Esophagus (tissue), 2 donors: ENCODE measurements at regions not wholly inside any gene's neighbourhood (a gene's known extent, or its start where the extent isn't known, plus 50 kb on each side); places are given as distances from the start of the nearest gene placed in this dataset.

ENCODE experiments used
- H3K27ac ChIP-seq, 2 donors: one replicate each; pipeline ENCODE4 v1.5.1; 2013; ENCODE audit warnings: low read depth in 2 of 2, mild to moderate bottlenecking in 2 of 2, inconsistent platforms in 1 of 2, low read length in 1 of 2, moderate library complexity in 1 of 2
- H3K27me3 ChIP-seq, 2 donors: one replicate each; pipeline ENCODE4 v1.6.1; 2013; ENCODE audit warnings: low read length in 2 of 2, control low read depth in 1 of 2, mild to moderate bottlenecking in 1 of 2; ENCODE audit not compliant: insufficient read depth in 2 of 2, control insufficient read depth in 1 of 2
- H3K36me3 ChIP-seq, 2 donors: one replicate each; pipeline ENCODE4 v1.6.1; 2013; ENCODE audit warnings: low read length in 1 of 2; ENCODE audit not compliant: control insufficient read depth in 2 of 2, insufficient read depth in 2 of 2
- H3K4me1 ChIP-seq, 2 donors: one replicate each; pipeline ENCODE4 v1.6.1; 2013; ENCODE audit warnings: low read length in 1 of 2; ENCODE audit not compliant: control insufficient read depth in 2 of 2, insufficient read depth in 2 of 2
- H3K4me3 ChIP-seq, 2 donors: one replicate each; pipeline ENCODE4 v1.5.1; 2013; ENCODE audit warnings: low read length in 2 of 2, mild to moderate bottlenecking in 2 of 2, low read depth in 1 of 2, moderate library complexity in 1 of 2
- H3K9me3 ChIP-seq, 2 donors: one replicate each; pipeline ENCODE4 v1.6.1; 2013; ENCODE audit warnings: mild to moderate bottlenecking in 2 of 2, low read depth in 1 of 2, low read length in 1 of 2, moderate library complexity in 1 of 2; ENCODE audit not compliant: control insufficient read depth in 2 of 2, insufficient read depth in 1 of 2
- WGBS, 2 donors: extraction: QIAGEN DNeasy Blood & Tissue Kit; methylation state at CpG; one replicate each; pipeline ENCODE4 v1.1.7; 2013; 5-methylcytosine and 5-hydroxymethylcytosine counted together
- donor health status: healthy with polysubstance abuse.
- donor health status: Bipolar disorder and iron deficiency.

DNA sequence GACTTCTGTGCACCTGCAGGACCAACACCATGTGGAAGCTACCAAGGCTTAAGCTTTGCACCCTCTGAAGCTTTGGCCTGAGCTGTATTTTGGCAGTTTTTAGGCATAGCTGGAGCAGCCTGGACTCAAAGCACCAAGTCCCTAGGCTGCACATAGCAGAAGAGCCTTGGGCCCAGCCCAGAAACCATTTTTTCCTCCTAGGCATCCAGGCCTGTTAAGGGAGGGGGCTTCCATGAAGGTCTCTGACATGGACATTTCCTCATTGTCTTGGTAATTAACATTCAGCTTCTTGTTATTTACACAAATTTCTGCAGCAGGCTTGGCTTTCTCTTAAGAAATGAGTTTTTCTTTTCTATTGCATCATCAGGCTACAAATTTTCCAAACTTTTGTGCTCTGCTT, 475.8 kb upstream of the FLRT2 start:
- Histone ChIP-seq H3K36me3 (no peaks in the 10 kb centered on the region), H3K4me1 (no peaks in the 10 kb centered on the region), H3K27me3 (no peaks in the 10 kb centered on the region), H3K9me3 (peaks cover 3 to 4% of the 10 kb centered on the region in 2 donors), H3K4me3 (no peak overlapping the region), H3K27ac (no peak overlapping the region)

DNA sequence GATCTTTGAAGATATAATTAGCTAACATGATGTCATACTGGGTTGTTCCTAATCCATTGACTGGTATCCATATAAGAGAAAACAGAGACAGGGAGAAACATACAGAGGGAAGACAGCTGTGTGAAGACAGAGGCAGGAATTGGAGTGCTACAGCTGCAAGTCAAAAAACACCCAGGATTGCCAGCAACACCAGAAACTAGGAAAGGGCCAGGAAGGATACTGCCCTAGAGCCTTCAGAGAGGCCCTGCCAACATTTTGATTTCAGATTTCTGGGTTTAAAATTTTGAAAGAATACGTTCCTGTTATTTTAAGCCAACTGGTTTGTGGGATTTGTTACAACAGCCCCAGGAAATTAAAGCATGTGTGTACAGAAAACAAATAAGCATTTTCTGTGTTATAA, 473.7 kb upstream of the FLRT2 start:
- Histone ChIP-seq H3K4me1 (no peaks in the 10 kb centered on the region), H3K27ac (no peak overlapping the region), H3K4me3 (no peak overlapping the region), H3K36me3 (no peaks in the 10 kb centered on the region), H3K9me3 (peaks cover 3 to 4% of the 10 kb centered on the region in 2 donors), H3K27me3 (no peaks in the 10 kb centered on the region)
- 24 to 47% methylated on average over 1 of the region's 1 CpG for WGBS, 2 donors

DNA sequence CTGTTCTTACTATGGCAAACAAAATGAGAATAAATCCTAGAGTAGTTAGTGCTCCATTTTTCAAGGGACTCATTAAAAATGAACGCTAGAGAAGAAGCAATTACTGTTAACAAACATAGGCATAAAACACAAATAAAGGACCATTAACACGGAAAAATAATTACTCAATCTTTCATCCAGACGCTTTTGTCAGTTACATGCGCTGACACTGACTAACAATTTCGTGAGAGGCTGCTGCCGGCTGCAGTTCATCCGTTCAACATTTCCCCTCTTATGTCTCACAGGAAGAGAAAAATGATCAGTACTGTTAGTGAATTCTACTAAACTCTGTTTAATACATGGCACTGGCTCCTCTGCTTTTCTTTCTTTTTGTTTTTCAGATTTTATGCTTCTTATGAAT, 472.7 kb upstream of the FLRT2 start:
- Histone ChIP-seq H3K4me1 (no peaks in the 10 kb centered on the region), H3K27me3 (no peaks in the 10 kb centered on the region), H3K36me3 (no peaks in the 10 kb centered on the region), H3K27ac (no peak overlapping the region), H3K4me3 (no peak overlapping the region), H3K9me3 (peaks cover 3 to 4% of the 10 kb centered on the region in 2 donors)
- 60 to 63% methylated on average over 7 of the region's 7 CpGs for WGBS, 2 donors

DNA sequence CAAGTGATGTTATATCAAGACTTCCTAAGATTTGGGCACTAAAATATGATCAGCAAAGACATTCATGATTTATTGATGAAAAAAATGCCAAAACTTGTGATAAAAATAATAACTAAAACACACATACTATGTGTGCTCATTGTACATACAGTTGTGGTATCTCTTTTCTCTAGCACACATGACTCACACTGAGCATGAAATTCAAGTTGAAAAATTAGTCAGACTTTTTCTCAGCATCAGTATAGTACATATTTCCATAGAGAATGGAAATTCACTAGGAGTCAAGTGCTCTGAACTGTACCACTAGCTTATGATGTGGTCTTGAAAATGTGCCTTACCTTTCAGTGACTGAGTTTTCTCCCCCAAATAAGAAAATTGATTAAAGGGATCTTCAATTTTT, 471.8 kb upstream of the FLRT2 start:
- H3K9me3 ChIP-seq, result peaks cover 3 to 4% of the 10 kb centered on the region in 2 donors
- no peaks in the 10 kb centered on the region for H3K4me1 ChIP-seq
- no peaks in the 10 kb centered on the region for H3K27me3 ChIP-seq
- H3K36me3 ChIP-seq, result no peaks in the 10 kb centered on the region
- no peak overlapping the region for H3K27ac ChIP-seq
- no peak overlapping the region for H3K4me3 ChIP-seq

DNA sequence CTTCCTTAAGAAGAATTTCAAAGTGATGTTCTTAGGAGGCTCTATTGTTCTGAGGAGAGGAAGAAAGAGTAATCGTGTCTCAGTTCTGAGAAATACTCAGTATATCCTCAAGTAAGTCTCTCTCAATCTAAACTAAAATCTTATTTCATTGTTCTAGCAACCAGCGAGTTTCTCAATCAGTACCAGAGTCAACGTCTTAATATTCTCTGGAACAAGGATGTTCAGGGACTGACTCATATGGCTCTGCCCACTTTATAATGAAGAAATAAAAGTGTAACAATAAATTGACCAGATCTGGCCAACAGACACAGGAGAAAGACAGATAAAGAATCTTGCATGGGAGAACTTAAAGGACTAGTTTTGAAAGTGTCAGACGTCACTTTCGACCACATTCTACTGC, 469.8 kb upstream of the FLRT2 start:
- 81 to 84% methylated on average over 5 of the region's 5 CpGs for WGBS, 2 donors
- no peaks in the 10 kb centered on the region for H3K36me3 ChIP-seq
- no peaks in the 10 kb centered on the region for H3K9me3 ChIP-seq
- no peak overlapping the region for H3K4me3 ChIP-seq
- no peaks in the 10 kb centered on the region for H3K27me3 ChIP-seq
- no peak overlapping the region for H3K27ac ChIP-seq
- H3K4me1 ChIP-seq, result no peaks in the 10 kb centered on the region

GRCh38 chr14:85061256-85061655, 468.7 kb upstream of the FLRT2 start:
- no peaks in the 10 kb centered on the region for H3K36me3 ChIP-seq
- H3K9me3 ChIP-seq, result no peaks in the 10 kb centered on the region
- WGBS, 2 donors, result 88 to 90% methylated on average over 4 of the region's 4 CpGs
- no peaks in the 10 kb centered on the region for H3K27me3 ChIP-seq
- no peaks in the 10 kb centered on the region for H3K4me1 ChIP-seq
- H3K27ac ChIP-seq, result no peak overlapping the region
- no peak overlapping the region for H3K4me3 ChIP-seq

DNA sequence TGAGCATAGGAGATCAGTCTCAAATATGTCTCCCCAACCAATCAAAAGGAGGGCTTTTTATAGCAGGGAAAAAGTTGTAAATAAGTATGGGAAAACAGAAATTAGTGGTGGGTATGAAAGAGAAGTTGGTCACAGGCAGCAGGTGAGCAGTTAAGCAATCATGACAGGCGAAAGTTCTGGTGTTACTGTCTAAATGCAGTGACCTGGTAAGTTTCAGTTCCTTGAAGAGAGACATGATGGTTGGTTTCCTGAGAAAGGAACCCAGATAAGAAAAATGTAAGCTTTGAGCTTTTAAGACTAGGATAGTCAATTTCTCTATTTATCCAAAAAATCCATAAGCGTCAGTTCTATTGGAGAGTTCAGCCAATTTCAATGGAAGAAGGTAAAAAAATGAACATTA, 466.2 kb upstream of the FLRT2 start:
- no peaks in the 10 kb centered on the region for H3K27me3 ChIP-seq
- H3K36me3 ChIP-seq, result no peaks in the 10 kb centered on the region
- H3K4me1 ChIP-seq, result no peaks in the 10 kb centered on the region
- no peaks in the 10 kb centered on the region for H3K9me3 ChIP-seq
- 87 to 90% methylated on average over 2 of the region's 2 CpGs for WGBS, 2 donors
- H3K27ac ChIP-seq, result no peak overlapping the region
- H3K4me3 ChIP-seq, result no peak overlapping the region

DNA sequence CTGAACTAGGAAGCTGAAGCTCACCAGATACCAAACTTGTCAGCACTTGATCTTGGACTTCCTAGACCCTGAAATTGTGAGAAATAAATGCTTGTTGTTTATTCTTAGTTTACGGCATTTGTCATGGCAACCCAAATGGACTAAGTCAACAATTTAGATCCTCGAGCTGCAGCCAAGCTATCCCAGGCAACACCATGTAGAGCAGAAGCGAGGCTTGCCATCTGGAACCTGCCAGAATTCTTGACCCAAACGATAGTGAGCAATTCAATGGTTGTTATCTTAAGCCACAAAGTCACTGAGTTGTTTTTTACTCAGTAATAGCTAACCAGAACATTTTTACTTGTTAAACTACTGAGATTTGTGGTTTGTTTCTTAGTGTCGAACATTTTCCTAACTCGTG, 458.5 kb upstream of the FLRT2 start:
- no peaks in the 10 kb centered on the region for H3K4me1 ChIP-seq
- no peak overlapping the region for H3K4me3 ChIP-seq
- no peak overlapping the region for H3K27ac ChIP-seq
- H3K36me3 ChIP-seq, result no peaks in the 10 kb centered on the region
- 61 to 74% methylated on average over 6 of the region's 6 CpGs for WGBS, 2 donors
- H3K27me3 ChIP-seq, result no peaks in the 10 kb centered on the region
- H3K9me3 ChIP-seq, result no peaks in the 10 kb centered on the region

DNA sequence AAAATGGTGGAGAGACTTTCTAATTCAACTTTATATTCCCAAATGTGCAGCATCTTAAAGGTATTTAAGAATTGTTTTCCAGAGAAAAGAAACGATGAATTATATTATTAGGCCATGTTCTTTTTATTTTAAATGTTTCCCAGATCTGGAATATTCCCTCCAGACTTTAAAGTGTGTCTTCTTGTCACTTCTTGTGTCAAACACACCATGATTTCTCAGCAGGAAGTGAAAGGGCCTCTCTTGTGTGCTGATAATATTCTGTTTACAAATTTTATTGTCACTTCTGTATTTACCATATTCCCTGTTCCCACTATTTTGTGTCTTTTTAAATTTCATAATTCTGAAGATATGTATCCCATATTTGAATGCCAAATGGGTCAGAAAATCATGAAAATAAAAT, 455.0 kb upstream of the FLRT2 start:
- H3K4me3 ChIP-seq, result no peak overlapping the region
- no peaks in the 10 kb centered on the region for H3K27me3 ChIP-seq
- WGBS, 2 donors, result 68 to 74% methylated on average over 1 of the region's 1 CpG
- no peak overlapping the region for H3K27ac ChIP-seq
- H3K36me3 ChIP-seq, result no peaks in the 10 kb centered on the region
- no peaks in the 10 kb centered on the region for H3K9me3 ChIP-seq
- H3K4me1 ChIP-seq, result no peaks in the 10 kb centered on the region

- H3K27me3 ChIP-seq, result no peaks in the 10 kb centered on the region
- H3K36me3 ChIP-seq, result no peaks in the 10 kb centered on the region
- no peak overlapping the region for H3K27ac ChIP-seq
- H3K4me1 ChIP-seq, result no peaks in the 10 kb centered on the region
- 60 to 84% methylated on average over 1 of the region's 1 CpG for WGBS, 2 donors
- no peak overlapping the region for H3K4me3 ChIP-seq
- no peaks in the 10 kb centered on the region for H3K9me3 ChIP-seq
Measured at GRCh38 chr14:85075694-85076476, 454.1 kb upstream of the FLRT2 start.
